AG04450 (cell line): ENCODE measurements at regions not wholly inside any gene's neighbourhood (a gene's known extent, or its start where the extent isn't known, plus 50 kb on each side); places are given as distances from the start of the nearest gene placed in this dataset.

Experiments
- CTCF ChIA-PET: fragments of 300-600, 350-600 bp; formaldehyde crosslinking; extraction: SDS; loops from one replicate; lab custom pipeline; 2022; ENCODE audit warnings: antibody characterized with exemption, inconsistent platforms; lab: Charles Lee
- POLR2A ChIA-PET: fragments of 350-600 bp; formaldehyde crosslinking; extraction: SDS; loops from one replicate; lab custom pipeline; 2021; ENCODE audit warnings: antibody characterized with exemption, inconsistent platforms; lab: Yijun Ruan, JAX
- DNase-seq: peaks from one replicate; pipeline ENCODE4 v3.0.0-alpha.2; 2011; ENCODE audit warnings: low read depth, low spot score
- H3K27ac ChIP-seq: one replicate; pipeline ENCODE4 v1.5.1; 2012; ENCODE audit warnings: low read depth, low read length, control low read depth
- H3K27me3 ChIP-seq: one replicate; pipeline ENCODE4 v1.6.0; 2012; ENCODE audit warnings: low read length; ENCODE audit not compliant: control insufficient read depth, insufficient read depth
- H3K4me3 ChIP-seq: 2 replicates; pipeline ENCODE4 v1.5.1; 2011; ENCODE audit warnings: mild to moderate bottlenecking, low read depth, low read length, control low read depth
- H3K9me3 ChIP-seq: 2 replicates; pipeline ENCODE4 v1.5.1; 2012; ENCODE audit warnings: low read length; ENCODE audit not compliant: control insufficient read depth, insufficient read depth
- TF ChIP-seq, protein P1 (sequence below): IDR thresholded peaks from 2 replicates; pipeline ENCODE4 v1.5.1; 2011; ENCODE audit warnings: low read depth, low read length, control low read depth, inconsistent platforms

DNA sequence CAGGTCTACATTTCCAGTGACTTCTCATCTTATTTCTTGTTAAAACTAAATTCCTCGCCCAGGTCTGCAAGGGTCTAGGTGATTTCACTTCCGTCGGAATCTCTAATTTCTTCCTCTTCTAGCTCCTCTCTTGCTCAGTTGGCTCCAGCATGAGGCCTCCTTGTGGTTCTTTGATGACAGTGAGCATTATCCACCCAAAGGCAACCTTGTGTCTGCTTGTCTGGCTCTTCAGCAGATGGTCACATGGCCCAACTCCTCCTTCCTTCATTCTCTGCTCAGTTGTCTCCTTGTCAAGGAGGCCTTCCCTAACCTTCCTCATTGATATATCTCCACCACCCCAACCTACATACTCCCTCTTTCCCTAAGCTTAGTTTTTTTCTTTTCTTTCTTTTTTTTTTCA lies 1391.4 kb downstream of the EFNB2 start:
- TF ChIP-seq, protein P1, sequence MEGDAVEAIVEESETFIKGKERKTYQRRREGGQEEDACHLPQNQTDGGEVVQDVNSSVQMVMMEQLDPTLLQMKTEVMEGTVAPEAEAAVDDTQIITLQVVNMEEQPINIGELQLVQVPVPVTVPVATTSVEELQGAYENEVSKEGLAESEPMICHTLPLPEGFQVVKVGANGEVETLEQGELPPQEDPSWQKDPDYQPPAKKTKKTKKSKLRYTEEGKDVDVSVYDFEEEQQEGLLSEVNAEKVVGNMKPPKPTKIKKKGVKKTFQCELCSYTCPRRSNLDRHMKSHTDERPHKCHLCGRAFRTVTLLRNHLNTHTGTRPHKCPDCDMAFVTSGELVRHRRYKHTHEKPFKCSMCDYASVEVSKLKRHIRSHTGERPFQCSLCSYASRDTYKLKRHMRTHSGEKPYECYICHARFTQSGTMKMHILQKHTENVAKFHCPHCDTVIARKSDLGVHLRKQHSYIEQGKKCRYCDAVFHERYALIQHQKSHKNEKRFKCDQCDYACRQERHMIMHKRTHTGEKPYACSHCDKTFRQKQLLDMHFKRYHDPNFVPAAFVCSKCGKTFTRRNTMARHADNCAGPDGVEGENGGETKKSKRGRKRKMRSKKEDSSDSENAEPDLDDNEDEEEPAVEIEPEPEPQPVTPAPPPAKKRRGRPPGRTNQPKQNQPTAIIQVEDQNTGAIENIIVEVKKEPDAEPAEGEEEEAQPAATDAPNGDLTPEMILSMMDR: no peak
- Histone ChIP-seq H3K27me3 (no peaks in the 10 kb centered on the region), H3K9me3 (no peaks in the 10 kb centered on the region), H3K4me3 (no peak overlapping the region), H3K27ac (no peak overlapping the region)
- POLR2A ChIA-PET: no interaction called here
- CTCF ChIA-PET: interaction anchor here (0.6 kb wide), 1 partner anchor 29 kb away, joined by 3 read pairs; no protein-coding TSS in a partner anchor
- DNase-seq: no peak

DNA sequence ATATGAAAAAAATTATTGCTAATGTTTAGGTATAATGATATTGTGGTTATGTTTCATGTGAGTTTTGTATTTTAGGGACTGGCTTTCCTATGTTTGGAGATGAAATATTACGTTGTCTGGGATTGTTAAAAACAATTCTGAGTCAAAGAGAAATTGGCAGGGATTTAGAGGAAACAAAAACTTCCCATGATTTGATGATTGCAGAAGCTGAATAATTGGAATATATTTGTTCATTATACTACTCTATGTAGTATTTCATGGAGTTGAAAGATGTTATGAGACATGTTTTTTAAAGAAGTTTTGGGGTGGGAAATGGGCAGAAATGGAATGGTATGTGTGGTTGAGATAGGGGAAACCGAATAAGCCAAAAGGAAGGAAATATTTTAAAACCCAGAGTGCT lies 1392.9 kb downstream of the EFNB2 start:
- H3K27ac ChIP-seq: no peak overlapping the region
- ChIA-PET POLR2A (no interaction called here), CTCF (no interaction called here)
- H3K27me3 ChIP-seq: no peaks in the 10 kb centered on the region
- H3K9me3 ChIP-seq: no peaks in the 10 kb centered on the region
- TF ChIP-seq, protein P1: no peak
- H3K4me3 ChIP-seq: no peak overlapping the region
- DNase-seq: no peak

DNA sequence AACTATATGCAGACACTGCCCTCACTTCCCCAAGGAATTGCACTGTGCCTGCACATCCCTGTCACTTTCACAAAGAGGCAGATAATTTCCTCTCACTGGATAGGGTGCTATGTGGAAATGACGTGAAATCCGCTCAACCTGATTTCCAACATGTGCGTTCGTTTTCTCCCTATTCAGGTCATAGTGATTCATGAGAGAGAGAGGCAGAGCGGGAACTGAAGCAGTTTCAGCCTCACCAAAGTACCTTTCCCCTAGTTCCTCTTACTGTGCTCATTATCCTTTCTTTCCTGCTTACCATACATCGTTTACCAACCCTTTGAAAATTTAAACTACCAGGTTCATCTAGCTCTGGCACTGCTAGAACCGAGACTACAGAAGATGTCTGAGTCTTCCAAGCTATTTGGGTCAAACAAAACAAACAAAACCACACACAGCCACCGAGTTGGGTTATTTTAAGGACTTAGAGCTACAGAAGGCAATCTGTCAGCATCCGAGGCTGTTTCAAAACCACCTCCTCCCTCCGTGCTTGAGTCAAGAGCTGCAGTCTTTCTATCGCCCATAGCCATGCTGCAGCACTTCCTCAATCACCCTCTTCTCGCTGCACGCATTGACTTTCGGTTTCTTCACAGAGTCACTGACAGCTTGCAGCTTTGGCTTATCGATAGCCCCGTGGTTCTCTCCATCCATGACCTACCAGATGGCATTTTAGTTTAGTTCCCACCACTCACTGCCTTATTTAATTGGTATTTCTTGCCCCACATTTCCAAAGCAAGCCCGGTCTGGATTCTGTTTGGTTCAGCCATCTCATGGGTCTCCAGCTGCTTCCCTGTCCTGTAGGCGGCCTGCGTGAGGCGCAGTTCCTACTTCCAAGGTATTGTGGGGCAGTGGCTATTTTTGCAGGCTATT lies 1395.8 kb downstream of the EFNB2 start:
- no peak overlapping the region for H3K27ac ChIP-seq
- peak overlapping the region; percentile 59 for H3K4me3 ChIP-seq
- ChIA-PET POLR2A (no interaction called here), CTCF (interaction anchor here (0.5 to 1.2 kb wide), 2 partner anchors 63 to 1394 kb away, joined by 3 to 8 read pairs; no protein-coding TSS in a partner anchor)
- TF ChIP-seq, protein P1: peak; percentile 53
- no peaks in the 10 kb centered on the region for H3K9me3 ChIP-seq
- no peaks in the 10 kb centered on the region for H3K27me3 ChIP-seq
- no peak for DNase-seq

DNA sequence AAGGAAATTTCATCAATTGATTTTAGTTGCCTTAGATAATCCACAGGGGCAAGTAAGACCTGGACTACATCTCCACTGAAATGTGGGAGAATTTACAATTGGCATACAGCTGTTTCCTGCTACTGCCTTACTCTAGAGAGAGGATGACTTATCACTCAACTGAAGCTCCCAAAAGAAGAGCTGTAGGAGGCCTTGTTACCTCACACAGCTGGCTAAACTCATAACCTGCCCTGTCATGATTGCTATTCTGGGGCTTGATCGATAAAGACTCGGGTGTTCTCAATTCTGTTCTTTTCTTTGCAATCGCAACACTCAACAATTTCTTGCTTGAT lies 1396.4 kb downstream of the EFNB2 start:
- CTCF ChIA-PET: interaction anchor here (0.5 to 1.2 kb wide), 2 partner anchors 64 to 1394 kb away, joined by 3 to 8 read pairs; no protein-coding TSS in a partner anchor
- Histone ChIP-seq H3K9me3 (no peaks in the 10 kb centered on the region), H3K4me3 (no peak overlapping the region), H3K27ac (no peak overlapping the region), H3K27me3 (no peaks in the 10 kb centered on the region)
- TF ChIP-seq, protein P1: no peak
- DNase-seq: no peak
- POLR2A ChIA-PET: no interaction called here
